Karpas-422 (cell line): ENCODE measurements at regions not wholly inside any gene's neighbourhood (a gene's known extent, or its start where the extent isn't known, plus 50 kb on each side); places are given as distances from the start of the nearest gene placed in this dataset.

Source experiments
- DNase-seq: peaks from one replicate; pipeline ENCODE4 v3.0.0-alpha.2; 2015
- H2AFZ ChIP-seq: fragments of 200-600 bp; sonication (generic); 2 replicates; pipeline ENCODE4 v1.6.1; 2014; ENCODE audit warnings: antibody characterized with exemption, low read length, mixed read lengths
- H3K27ac ChIP-seq: fragments of 200-600 bp; sonication (generic); 2 replicates; pipeline ENCODE4 v1.5.1; 2014; ENCODE audit warnings: mild to moderate bottlenecking, low read length, moderate library complexity
- H3K27me3 ChIP-seq: fragments of 200-600 bp; sonication (generic); 2 replicates; pipeline ENCODE4 v1.6.1; 2014; ENCODE audit warnings: low read length, mixed read lengths
- H3K36me3 ChIP-seq: fragments of 200-600 bp; sonication (generic); 2 replicates; pipeline ENCODE4 v1.6.1; 2014; ENCODE audit warnings: low read length, mixed read lengths; ENCODE audit not compliant: insufficient read depth
- H3K4me1 ChIP-seq: fragments of 200-600 bp; sonication (generic); 2 replicates; pipeline ENCODE4 v1.6.1; 2014; ENCODE audit warnings: mild to moderate bottlenecking, low read length, mixed read lengths
- H3K4me2 ChIP-seq: fragments of 200-600 bp; sonication (generic); 2 replicates; pipeline ENCODE4 v1.6.1; 2014; ENCODE audit warnings: low read length, low read depth, mild to moderate bottlenecking; ENCODE audit not compliant: poor library complexity, severe bottlenecking
- H3K4me3 ChIP-seq: fragments of 200-600 bp; sonication (generic); 2 replicates; pipeline ENCODE4 v1.5.1; 2014; ENCODE audit warnings: mild to moderate bottlenecking, antibody characterized with exemption, low read length, mixed read lengths
- H3K79me2 ChIP-seq: fragments of 200-600 bp; sonication (generic); 2 replicates; pipeline ENCODE4 v1.6.1; 2014; ENCODE audit warnings: mild to moderate bottlenecking, low read length, mixed read lengths
- H3K9ac ChIP-seq: fragments of 200-600 bp; sonication (generic); 2 replicates; pipeline ENCODE4 v1.6.0; 2014; ENCODE audit warnings: low read length
- H3K9me2 ChIP-seq: fragments of 200-600 bp; sonication (generic), shearing (Covaris generic); replicated peaks from 2 replicates; pipeline ENCODE4 v1.6.0; 2014; ENCODE audit warnings: mild to moderate bottlenecking, low read length, moderate library complexity; ENCODE audit not compliant: insufficient read depth
- H3K9me3 ChIP-seq: fragments of 300-700, 200-600 bp; sonication (generic); 2 replicates; pipeline ENCODE4 v1.6.1; 2014; ENCODE audit warnings: low read length, mixed read lengths
- H4K20me1 ChIP-seq: fragments of 200-600 bp; sonication (generic); 2 replicates; pipeline ENCODE4 v1.6.1; 2014; ENCODE audit warnings: mild to moderate bottlenecking, antibody characterized with exemption, low read length, low read depth; ENCODE audit not compliant: insufficient read depth

GRCh38 chr17:43324205-43324893 lies 74.4 kb upstream of the ARL4D start:
- Histone ChIP-seq H4K20me1 (no peaks in the 10 kb centered on the region), H3K4me2 (peak overlapping the region; percentile 54), H3K4me1 (peaks cover 7% of the 10 kb centered on the region), H3K27ac (no peak overlapping the region), H3K9me2 (no peaks in the 10 kb centered on the region), H3K9me3 (peaks cover 5% of the 10 kb centered on the region; the same call in 1 of the 2 replicates), H3K27me3 (no peaks in the 10 kb centered on the region), H3K9ac (peak overlapping the region; percentile 38), H3K36me3 (no peaks in the 10 kb centered on the region), H3K79me2 (no peaks in the 10 kb centered on the region), H2AFZ (peak overlapping the region; percentile 28; the same call in 1 of the 2 replicates), H3K4me3 (peak overlapping the region; percentile 48)
- peak; percentile 65 for DNase-seq

GRCh38 chr17:43319293-43320124 lies 79.3 kb upstream of the ARL4D start:
- Histone ChIP-seq H3K9me3 (peaks cover 5% of the 10 kb centered on the region; the same call in 1 of the 2 replicates), H3K9me2 (no peaks in the 10 kb centered on the region), H3K27me3 (no peaks in the 10 kb centered on the region), H3K4me3 (no peak overlapping the region), H2AFZ (no peak overlapping the region), H4K20me1 (no peaks in the 10 kb centered on the region), H3K36me3 (no peaks in the 10 kb centered on the region), H3K4me1 (peaks cover 6% of the 10 kb centered on the region), H3K4me2 (no peak overlapping the region), H3K79me2 (no peaks in the 10 kb centered on the region), H3K27ac (no peak overlapping the region), H3K9ac (no peak overlapping the region)
- no peak for DNase-seq

GRCh38 chr17:43316522-43317142 lies 82.2 kb upstream of the ARL4D start:
- H3K4me3 ChIP-seq, result no peak overlapping the region
- H4K20me1 ChIP-seq, result no peaks in the 10 kb centered on the region
- H3K9me3 ChIP-seq, result peaks cover 5% of the 10 kb centered on the region; the same call in 1 of the 2 replicates
- H3K27me3 ChIP-seq, result no peaks in the 10 kb centered on the region
- H3K9me2 ChIP-seq, result no peaks in the 10 kb centered on the region
- H3K79me2 ChIP-seq, result no peaks in the 10 kb centered on the region
- H3K9ac ChIP-seq, result no peak overlapping the region
- no peak overlapping the region for H3K4me2 ChIP-seq
- H2AFZ ChIP-seq, result no peak overlapping the region
- no peaks in the 10 kb centered on the region for H3K36me3 ChIP-seq
- H3K27ac ChIP-seq, result no peak overlapping the region
- peak; percentile 60 for DNase-seq
- no peaks in the 10 kb centered on the region; the same call in 1 of the 2 replicates for H3K4me1 ChIP-seq

- Histone ChIP-seq H3K27ac (no peak overlapping the region), H3K9ac (no peak overlapping the region), H3K9me2 (no peaks in the 10 kb centered on the region), H3K4me3 (no peak overlapping the region), H4K20me1 (no peaks in the 10 kb centered on the region), H3K36me3 (no peaks in the 10 kb centered on the region), H3K9me3 (peaks cover 5% of the 10 kb centered on the region; the same call in 1 of the 2 replicates), H3K79me2 (no peaks in the 10 kb centered on the region), H3K4me2 (no peak overlapping the region), H2AFZ (no peak overlapping the region), H3K27me3 (no peaks in the 10 kb centered on the region), H3K4me1 (no peaks in the 10 kb centered on the region; the same call in 1 of the 2 replicates)
- no peak for DNase-seq
Observed at GRCh38 chr17:43315858-43316521, 82.2 kb upstream of the RNU2-1 start.

- Histone ChIP-seq H3K9me3 (peaks cover 5% of the 10 kb centered on the region; the same call in 1 of the 2 replicates), H3K79me2 (no peaks in the 10 kb centered on the region), H4K20me1 (no peaks in the 10 kb centered on the region), H3K9me2 (no peaks in the 10 kb centered on the region), H3K4me1 (no peaks in the 10 kb centered on the region; the same call in 1 of the 2 replicates), H3K4me2 (no peak overlapping the region), H3K27me3 (no peaks in the 10 kb centered on the region), H2AFZ (no peak overlapping the region), H3K27ac (no peak overlapping the region), H3K36me3 (no peaks in the 10 kb centered on the region), H3K4me3 (no peak overlapping the region), H3K9ac (no peak overlapping the region)
- no peak for DNase-seq
Observed at GRCh38 chr17:43315369-43315768, 81.6 kb upstream of the RNU2-1 start.

GRCh38 chr17:43314611-43315011 lies 80.8 kb upstream of the RNU2-1 start:
- Histone ChIP-seq H3K27ac (no peak overlapping the region), H3K9me2 (no peaks in the 10 kb centered on the region), H2AFZ (no peak overlapping the region), H3K27me3 (no peaks in the 10 kb centered on the region), H3K9ac (no peak overlapping the region), H3K9me3 (peaks cover 2% of the 10 kb centered on the region; the same call in 1 of the 2 replicates), H3K79me2 (no peaks in the 10 kb centered on the region), H4K20me1 (no peaks in the 10 kb centered on the region), H3K4me2 (no peak overlapping the region), H3K4me1 (no peaks in the 10 kb centered on the region; the same call in 1 of the 2 replicates), H3K4me3 (no peak overlapping the region), H3K36me3 (no peaks in the 10 kb centered on the region)
- DNase-seq, result peak; percentile 46

GRCh38 chr17:43312011-43312410 lies 78.2 kb upstream of the RNU2-1 start:
- H3K79me2 ChIP-seq, result no peaks in the 10 kb centered on the region
- no peak overlapping the region for H3K9ac ChIP-seq
- H4K20me1 ChIP-seq, result no peaks in the 10 kb centered on the region
- H2AFZ ChIP-seq, result no peak overlapping the region
- H3K4me1 ChIP-seq, result no peaks in the 10 kb centered on the region
- no peak overlapping the region for H3K4me2 ChIP-seq
- H3K36me3 ChIP-seq, result no peaks in the 10 kb centered on the region
- no peak overlapping the region for H3K27ac ChIP-seq
- no peaks in the 10 kb centered on the region for H3K9me2 ChIP-seq
- no peaks in the 10 kb centered on the region for H3K9me3 ChIP-seq
- DNase-seq, result peak; percentile 15
- H3K27me3 ChIP-seq, result no peaks in the 10 kb centered on the region
- no peak overlapping the region for H3K4me3 ChIP-seq
